ENCODE measurements at regions not wholly inside any gene's neighbourhood (a gene's known extent, or its start where the extent isn't known, plus 50 kb on each side); places are given as distances from the start of the nearest gene placed in this dataset.

- no peak for DNase-seq
These were observed 357.3 kb downstream of the THBS2 start for GRCh38 chr6:168896321-168896720.

GRCh38 chr6:168895102-168895812 lies 358.4 kb downstream of the THBS2 start:
- peak; percentile 81 for DNase-seq

- no peak for DNase-seq
These were observed 361.6 kb downstream of the THBS2 start for GRCh38 chr6:168892031-168892430.

- DNase-seq = no peak
These were observed 362.7 kb downstream of the THBS2 start for GRCh38 chr6:168890981-168891365.

- no peak for DNase-seq
These were observed 363.2 kb downstream of the THBS2 start for GRCh38 chr6:168890306-168890980.

GRCh38 chr6:168888786-168889345 lies 364.8 kb downstream of the THBS2 start:
- DNase-seq = no peak

GRCh38 chr6:168888102-168888501 lies 365.5 kb downstream of the THBS2 start:
- DNase-seq = no peak

GRCh38 chr6:168887621-168888020 lies 366.0 kb downstream of the THBS2 start:
- DNase-seq = no peak

GRCh38 chr6:168886964-168887363 lies 366.7 kb downstream of the THBS2 start:
- no peak for DNase-seq

GRCh38 chr6:168885751-168886742 lies 367.6 kb downstream of the THBS2 start:
- no peak for DNase-seq

- DNase-seq = no peak
These were observed 368.4 kb downstream of the THBS2 start for GRCh38 chr6:168885196-168885595.

- peak; percentile 79 for DNase-seq
These were observed 369.0 kb downstream of the THBS2 start for GRCh38 chr6:168884646-168885086.

GRCh38 chr6:168884050-168884645 lies 369.5 kb downstream of the THBS2 start:
- DNase-seq = peak; percentile 44

- DNase-seq = no peak
These were observed 370.1 kb downstream of the THBS2 start for GRCh38 chr6:168883410-168884049.

GRCh38 chr6:168880271-168880670 lies 373.4 kb downstream of the THBS2 start:
- DNase-seq = no peak

GRCh38 chr6:168877821-168878282 lies 375.8 kb downstream of the THBS2 start:
- DNase-seq = no peak

GRCh38 chr6:168876956-168877355 lies 376.7 kb downstream of the THBS2 start:
- DNase-seq = no peak

GRCh38 chr6:168875811-168876576 lies 377.7 kb downstream of the THBS2 start:
- no peak for DNase-seq

GRCh38 chr6:168874637-168875036 lies 379.0 kb downstream of the THBS2 start:
- no peak for DNase-seq

GRCh38 chr6:168873278-168874190 lies 380.1 kb downstream of the THBS2 start:
- DNase-seq = no peak

Measured in activated gamma-delta T cell treated with Interleukin-2 at 50 U/mL for 16 hours (primary cell).